AG10803 (cell line): ENCODE measurements at regions not wholly inside any gene's neighbourhood (a gene's known extent, or its start where the extent isn't known, plus 50 kb on each side); places are given as distances from the start of the nearest gene placed in this dataset.

ENCODE experiments used
- DNase-seq: peaks from one replicate; pipeline ENCODE4 v3.0.0; 2010; ENCODE audit warnings: low read depth
- H3K4me3 ChIP-seq: 2 replicates; pipeline ENCODE4 v1.5.1; 2011; ENCODE audit warnings: mild to moderate bottlenecking, low read length, control low read depth
- TF ChIP-seq, protein P1 (sequence below): conservative IDR thresholded peaks from 2 replicates; pipeline ENCODE4 v1.5.1; 2011; ENCODE audit warnings: mild to moderate bottlenecking, low read length, control low read depth, inconsistent platforms

DNA sequence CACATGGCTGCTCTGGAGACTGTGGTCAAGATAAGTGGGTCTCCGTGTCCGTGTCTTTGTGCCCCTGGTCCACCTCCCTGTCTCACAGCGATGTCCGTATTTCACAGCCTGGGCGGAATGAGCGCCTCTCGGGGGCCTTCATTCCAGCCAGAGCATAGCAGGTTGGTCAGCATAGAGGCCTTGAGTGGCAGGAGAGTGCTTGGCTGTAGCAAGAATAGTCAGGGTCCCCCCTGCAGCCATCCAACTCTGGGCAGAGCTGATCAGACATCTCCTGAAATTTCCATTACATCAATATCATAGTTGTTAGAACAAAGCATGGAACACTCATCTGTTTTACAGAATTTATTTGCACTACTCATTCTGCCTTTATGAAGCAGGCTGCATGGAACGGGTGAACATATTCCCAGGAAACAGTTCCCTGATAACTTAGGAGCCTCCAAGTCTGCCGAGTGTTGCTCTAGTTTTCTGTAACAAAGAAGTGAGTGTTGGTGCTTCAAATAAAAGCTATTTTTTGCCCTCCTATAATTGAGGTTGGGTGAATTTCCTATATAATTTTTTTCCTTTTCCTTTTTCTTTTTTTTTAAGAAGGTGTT lies 255.3 kb downstream of the INHBA start:
- TF ChIP-seq, protein P1, sequence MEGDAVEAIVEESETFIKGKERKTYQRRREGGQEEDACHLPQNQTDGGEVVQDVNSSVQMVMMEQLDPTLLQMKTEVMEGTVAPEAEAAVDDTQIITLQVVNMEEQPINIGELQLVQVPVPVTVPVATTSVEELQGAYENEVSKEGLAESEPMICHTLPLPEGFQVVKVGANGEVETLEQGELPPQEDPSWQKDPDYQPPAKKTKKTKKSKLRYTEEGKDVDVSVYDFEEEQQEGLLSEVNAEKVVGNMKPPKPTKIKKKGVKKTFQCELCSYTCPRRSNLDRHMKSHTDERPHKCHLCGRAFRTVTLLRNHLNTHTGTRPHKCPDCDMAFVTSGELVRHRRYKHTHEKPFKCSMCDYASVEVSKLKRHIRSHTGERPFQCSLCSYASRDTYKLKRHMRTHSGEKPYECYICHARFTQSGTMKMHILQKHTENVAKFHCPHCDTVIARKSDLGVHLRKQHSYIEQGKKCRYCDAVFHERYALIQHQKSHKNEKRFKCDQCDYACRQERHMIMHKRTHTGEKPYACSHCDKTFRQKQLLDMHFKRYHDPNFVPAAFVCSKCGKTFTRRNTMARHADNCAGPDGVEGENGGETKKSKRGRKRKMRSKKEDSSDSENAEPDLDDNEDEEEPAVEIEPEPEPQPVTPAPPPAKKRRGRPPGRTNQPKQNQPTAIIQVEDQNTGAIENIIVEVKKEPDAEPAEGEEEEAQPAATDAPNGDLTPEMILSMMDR = no peak
- DNase-seq = no peak
- H3K4me3 ChIP-seq = no peak overlapping the region

GRCh38 chr7:41446606-41447449 lies 256.1 kb downstream of the INHBA start:
- TF ChIP-seq, protein P1 = no peak
- peak; percentile 35 for DNase-seq
- H3K4me3 ChIP-seq = no peak overlapping the region

GRCh38 chr7:41445946-41446345 lies 256.9 kb downstream of the INHBA start:
- H3K4me3 ChIP-seq = no peak overlapping the region
- no peak for DNase-seq
- TF ChIP-seq, protein P1 = no peak

- no peak for DNase-seq
Measured at GRCh38 chr7:41445432-41445831, 257.5 kb downstream of the INHBA start.

GRCh38 chr7:41439515-41439879 lies 263.4 kb downstream of the INHBA start:
- TF ChIP-seq, protein P1 = no peak
- DNase-seq = no peak
- no peak overlapping the region for H3K4me3 ChIP-seq

More at GRCh38 chr7:41445432-41445831, 257.5 kb downstream of the INHBA start:
- TF ChIP-seq, protein P1 = no peak
- H3K4me3 ChIP-seq = no peak overlapping the region

DNA sequence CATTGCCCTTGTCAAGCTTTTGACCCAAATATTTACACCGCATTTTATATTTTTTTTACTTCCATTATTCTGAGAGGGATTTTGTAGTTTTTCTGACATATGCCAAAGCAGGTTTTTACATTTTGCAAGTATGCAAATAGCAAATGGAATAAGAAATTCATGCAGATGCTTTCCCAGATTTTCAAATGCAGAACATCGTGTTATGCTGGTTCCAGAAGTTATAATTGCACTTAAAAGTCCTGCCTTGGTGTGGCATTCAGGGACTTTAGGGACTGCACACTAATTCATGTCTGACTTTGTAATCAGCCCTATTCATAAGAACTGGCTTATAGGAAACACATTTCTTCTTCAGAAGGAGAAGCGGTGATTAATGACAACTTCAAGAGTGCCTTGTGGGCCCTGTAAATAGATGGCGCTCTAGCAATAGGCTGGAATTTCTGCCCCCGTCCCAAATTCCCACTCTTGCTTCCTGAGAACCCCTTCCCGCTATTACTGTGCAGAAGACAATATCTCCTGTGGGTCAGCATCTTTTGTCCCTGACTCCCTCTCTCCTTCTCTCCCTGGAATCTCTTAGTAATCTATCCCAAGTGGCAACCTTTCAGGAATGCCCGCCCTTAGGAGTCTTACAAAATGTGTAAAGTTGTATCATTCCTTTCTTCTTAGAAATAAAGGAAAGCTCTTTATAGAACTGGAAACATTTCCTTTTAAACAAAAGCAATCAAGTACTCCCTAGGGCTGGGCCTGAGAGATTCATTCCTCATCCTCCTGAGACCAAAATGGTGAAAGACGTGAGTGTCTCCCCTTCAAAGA lies 264.0 kb downstream of the INHBA start:
- DNase-seq = peak; percentile 47
- TF ChIP-seq, protein P1 = no peak
- no peak overlapping the region for H3K4me3 ChIP-seq
